HTR-8/SVneo (cell line): ENCODE measurements at regions not wholly inside any gene's neighbourhood (a gene's known extent, or its start where the extent isn't known, plus 50 kb on each side); places are given as distances from the start of the nearest gene placed in this dataset.

Experiments used
- DNase-seq: peaks from one replicate; pipeline ENCODE4 v3.0.0; 2011; ENCODE audit warnings: low spot score, mixed read lengths; ENCODE audit not compliant: insufficient read length
- FAIRE-seq: peaks from 2 replicates; lab custom pipeline; 2011; peaks lifted over from hg19 to GRCh38; lab: Jason Lieb, UNC

GRCh38 chr2:103618112-103618511, 856.3 kb downstream of the TMEM182 start:
- DNase-seq (no peak), FAIRE-seq (no peak)

GRCh38 chr2:103627301-103627700, 865.5 kb downstream of the TMEM182 start:
- DNase-seq = no peak
- FAIRE-seq = no peak

GRCh38 chr2:103638978-103639377, 877.1 kb downstream of the TMEM182 start:
- no peak for DNase-seq
- no peak for FAIRE-seq

GRCh38 chr2:103656558-103656957, 894.7 kb downstream of the TMEM182 start:
- FAIRE-seq = no peak
- DNase-seq = no peak

- no peak for DNase-seq
- FAIRE-seq = no peak
Measured at GRCh38 chr2:103660519-103660918, 898.7 kb downstream of the TMEM182 start.

- FAIRE-seq = no peak
- no peak for DNase-seq
Measured at GRCh38 chr2:103660947-103661346, 899.1 kb downstream of the TMEM182 start.

GRCh38 chr2:103664690-103665089, 902.9 kb downstream of the TMEM182 start:
- DNase-seq (no peak), FAIRE-seq (no peak)

GRCh38 chr2:103667335-103667884, 905.6 kb downstream of the TMEM182 start:
- no peak for DNase-seq
- FAIRE-seq = no peak

GRCh38 chr2:103669531-103669930, 907.7 kb downstream of the TMEM182 start:
- DNase-seq = no peak

More at GRCh38 chr2:103669531-103669930, 907.7 kb downstream of the TMEM182 start:
- FAIRE-seq = no peak
